Transverse colon (tissue), 3 donors: ENCODE measurements at regions not wholly inside any gene's neighbourhood (a gene's known extent, or its start where the extent isn't known, plus 50 kb on each side); places are given as distances from the start of the nearest gene placed in this dataset.

Experiments
- EP300 ChIP-seq: sonication (generic); formaldehyde crosslinking; IDR thresholded peaks from one replicate; pipeline ENCODE4 v1.6.1; 2017; ENCODE audit warnings: antibody characterized with exemption, low read depth
- TF ChIP-seq, protein P1 (sequence below), 5 experiments: fragments of 200-600 bp in 3 of 5; fragments of 450-650 bp in 2 of 5; sonication (generic) in 3 of 5; IDR thresholded peaks; 1 replicate in 2 of 5; 2 replicates in 3 of 5; pipeline ENCODE4 v1.5.1; 2016 to 2017; ENCODE audit warnings: antibody characterized with exemption in 5 of 5, inconsistent platforms in 3 of 5, mild to moderate bottlenecking in 2 of 5, moderate library complexity in 1 of 5

DNA sequence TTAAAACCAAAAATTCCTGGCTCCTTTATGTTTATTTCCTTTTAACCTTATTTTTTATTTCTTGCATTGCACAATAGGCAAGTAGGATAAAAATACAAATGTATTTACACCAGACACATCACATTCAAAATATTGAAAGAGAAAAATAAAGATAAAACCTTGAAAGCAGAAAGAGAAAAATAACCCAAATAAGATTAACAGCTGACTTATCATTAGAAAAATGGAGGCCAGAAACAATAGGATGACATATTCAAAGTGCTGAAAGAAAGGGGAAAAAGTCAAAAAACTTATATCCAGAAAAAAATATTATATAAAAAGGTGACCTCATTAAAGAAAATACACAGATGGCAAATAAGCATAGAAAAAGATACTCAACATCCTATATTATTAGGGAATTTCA is 459.4 kb downstream of the NUF2 start:
- no peak for TF ChIP-seq EP300
- TF ChIP-seq, protein P1, sequence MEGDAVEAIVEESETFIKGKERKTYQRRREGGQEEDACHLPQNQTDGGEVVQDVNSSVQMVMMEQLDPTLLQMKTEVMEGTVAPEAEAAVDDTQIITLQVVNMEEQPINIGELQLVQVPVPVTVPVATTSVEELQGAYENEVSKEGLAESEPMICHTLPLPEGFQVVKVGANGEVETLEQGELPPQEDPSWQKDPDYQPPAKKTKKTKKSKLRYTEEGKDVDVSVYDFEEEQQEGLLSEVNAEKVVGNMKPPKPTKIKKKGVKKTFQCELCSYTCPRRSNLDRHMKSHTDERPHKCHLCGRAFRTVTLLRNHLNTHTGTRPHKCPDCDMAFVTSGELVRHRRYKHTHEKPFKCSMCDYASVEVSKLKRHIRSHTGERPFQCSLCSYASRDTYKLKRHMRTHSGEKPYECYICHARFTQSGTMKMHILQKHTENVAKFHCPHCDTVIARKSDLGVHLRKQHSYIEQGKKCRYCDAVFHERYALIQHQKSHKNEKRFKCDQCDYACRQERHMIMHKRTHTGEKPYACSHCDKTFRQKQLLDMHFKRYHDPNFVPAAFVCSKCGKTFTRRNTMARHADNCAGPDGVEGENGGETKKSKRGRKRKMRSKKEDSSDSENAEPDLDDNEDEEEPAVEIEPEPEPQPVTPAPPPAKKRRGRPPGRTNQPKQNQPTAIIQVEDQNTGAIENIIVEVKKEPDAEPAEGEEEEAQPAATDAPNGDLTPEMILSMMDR (IDR thresholded peaks at IDR 0.05): no peak
